ENCODE measurements at regions not wholly inside any gene's neighbourhood (a gene's known extent, or its start where the extent isn't known, plus 50 kb on each side); places are given as distances from the start of the nearest gene placed in this dataset.
A peak's percentile ranks its signal among the peaks of the same experiment; 100 is the strongest.
"Not testable (repeated sequence)": the region's sequence is repeated elsewhere in the genome, so short reads cannot be mapped to it uniquely, and the experiment has no call there.

DNA sequence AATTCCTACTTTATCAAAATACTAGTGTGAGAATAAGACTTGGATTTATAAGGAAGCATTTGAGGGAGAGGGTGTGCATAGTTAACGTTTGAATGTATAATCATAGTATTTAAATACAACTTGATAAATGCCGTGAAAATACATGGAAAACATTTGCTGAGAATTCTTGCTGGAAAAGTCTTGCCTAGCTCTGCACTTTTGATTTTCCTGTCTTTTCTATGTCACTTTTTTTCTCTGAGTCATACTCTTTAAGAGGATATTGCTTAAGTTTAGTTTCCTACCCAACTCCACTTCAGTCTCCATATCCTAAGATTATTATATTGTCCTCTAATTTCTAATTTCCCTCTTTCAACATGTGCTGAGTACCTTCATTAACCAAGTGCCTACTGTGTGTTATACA lies 616.6 kb upstream of the SEMA6A start:
- no peak for FAIRE-seq
- DNase-seq (ENCODE audit: low spot score): no peak

DNA sequence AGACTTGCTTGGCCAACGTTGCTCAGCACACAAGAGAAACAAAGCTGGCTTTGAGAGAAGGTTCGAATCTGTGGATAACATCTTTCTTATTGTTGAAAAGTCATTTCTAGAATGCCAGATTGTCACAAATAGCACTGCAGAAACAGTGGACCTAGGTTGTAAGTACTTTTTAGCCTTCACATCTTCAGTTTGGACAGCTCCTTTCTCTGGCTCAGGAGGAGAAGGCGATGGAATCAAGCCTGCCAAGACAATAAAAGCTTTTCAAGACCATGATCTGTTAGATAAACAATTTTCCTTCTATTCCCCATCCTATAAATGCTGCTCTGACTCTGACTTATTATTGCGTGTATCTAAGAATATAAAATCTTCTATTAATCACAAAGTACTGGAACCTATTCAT lies 615.2 kb upstream of the SEMA6A start:
- DNase-seq (ENCODE audit: low spot score) (no peak), FAIRE-seq (no peak)

DNA sequence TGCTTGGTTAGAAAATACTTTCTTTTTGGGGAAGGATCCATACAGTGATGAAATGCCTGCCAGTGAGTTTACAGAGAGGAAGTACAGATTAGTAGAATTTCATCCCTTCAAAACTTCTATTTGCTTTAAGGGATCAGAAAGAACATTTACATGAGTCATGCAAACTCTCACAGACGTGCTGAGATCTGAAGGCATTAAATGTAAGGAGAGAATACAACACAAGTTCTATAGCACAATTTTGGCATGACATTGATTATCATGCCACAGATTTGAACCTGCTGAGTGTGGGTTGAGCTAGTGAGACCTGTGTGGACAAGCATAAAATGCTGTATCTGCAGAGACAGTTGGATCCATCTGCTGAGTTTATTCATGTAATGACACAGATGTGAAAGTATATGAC lies 613.6 kb upstream of the SEMA6A start:
- DNase-seq (ENCODE audit: low spot score) (no peak), FAIRE-seq (no peak)

DNA sequence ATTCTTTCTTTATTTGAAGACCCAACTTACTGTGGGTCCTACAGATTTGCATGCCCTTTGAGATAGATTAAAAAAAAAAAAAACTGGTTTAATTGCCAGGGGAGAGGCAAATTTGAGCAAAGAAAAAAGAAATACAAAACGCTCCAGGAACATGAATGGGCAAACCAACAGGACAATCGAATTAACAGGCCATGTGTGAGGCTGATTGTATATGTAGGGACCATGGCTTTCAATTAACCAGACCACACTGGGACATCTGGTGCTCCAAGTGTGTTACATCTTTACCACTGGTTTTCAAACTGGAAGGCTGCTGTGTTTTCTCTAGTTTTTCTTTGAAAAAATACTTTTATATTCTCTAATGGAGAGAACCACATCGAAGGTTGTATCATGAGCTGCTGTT lies 612.1 kb upstream of the SEMA6A start:
- FAIRE-seq: no peak
- no peak for DNase-seq (ENCODE audit: low spot score)

DNA sequence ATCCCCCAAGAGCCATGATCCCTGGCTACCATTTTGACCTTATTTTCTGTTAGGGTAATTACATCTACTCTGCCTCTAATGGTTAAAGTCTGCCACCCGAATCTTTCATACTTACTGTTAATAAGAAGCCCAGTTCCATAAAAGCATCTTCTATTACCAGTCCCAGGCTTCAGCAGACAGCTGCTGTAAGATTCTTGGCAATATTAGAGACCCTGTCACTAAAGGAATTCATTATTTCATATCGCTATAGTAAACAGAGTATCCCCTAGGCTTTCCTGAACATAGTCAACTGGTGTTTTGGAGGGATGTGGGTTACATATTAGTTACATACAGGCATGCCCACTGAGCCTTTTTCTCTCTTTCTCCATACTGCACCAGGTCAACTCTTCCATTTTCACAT lies 608.7 kb upstream of the SEMA6A start:
- FAIRE-seq: no peak

DNA sequence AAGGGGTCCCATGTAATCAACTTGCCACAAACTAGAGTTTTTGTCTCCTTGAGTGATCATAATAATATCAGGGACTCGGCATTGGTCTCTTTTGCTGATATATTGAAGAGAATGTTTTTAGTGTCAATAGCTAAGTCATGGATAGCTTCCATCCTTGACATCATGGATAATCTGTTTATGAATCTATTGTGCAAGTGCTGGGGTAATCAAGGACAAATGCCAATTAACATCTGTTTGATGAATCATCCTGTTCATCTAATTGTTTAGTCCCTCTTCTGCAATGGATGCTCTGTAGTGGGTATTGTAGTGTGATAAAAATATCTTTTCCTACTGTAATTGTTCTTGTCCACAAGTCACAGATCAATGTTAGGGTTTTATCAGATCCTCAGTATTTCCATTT lies 607.5 kb upstream of the SEMA6A start:
- DNase-seq (ENCODE audit: low spot score): no peak
- FAIRE-seq: no peak

More for the DNA sequence above, 608.7 kb upstream of the SEMA6A start:
- no peak for DNase-seq (ENCODE audit: low spot score)

DNA sequence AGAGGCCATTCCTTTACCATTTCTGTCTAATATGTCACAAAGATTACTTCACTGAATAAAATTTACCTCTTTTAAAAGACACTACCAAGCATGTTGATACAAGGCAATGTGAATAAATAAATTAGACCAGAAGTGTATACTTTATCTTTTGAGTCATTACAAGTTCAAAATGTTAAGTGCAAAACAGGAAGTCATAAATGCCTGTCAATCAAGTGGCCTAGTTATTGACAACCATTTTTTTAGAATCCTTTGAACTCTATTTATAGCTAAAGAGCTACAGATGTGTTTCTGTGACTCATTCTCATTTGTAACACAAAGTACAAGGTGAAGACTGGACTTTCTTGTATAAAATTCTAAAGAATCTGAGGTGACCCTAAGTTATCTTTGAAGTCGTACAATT lies 602.7 kb upstream of the SEMA6A start:
- DNase-seq (ENCODE audit: low spot score) (no peak), FAIRE-seq (no peak)

DNA sequence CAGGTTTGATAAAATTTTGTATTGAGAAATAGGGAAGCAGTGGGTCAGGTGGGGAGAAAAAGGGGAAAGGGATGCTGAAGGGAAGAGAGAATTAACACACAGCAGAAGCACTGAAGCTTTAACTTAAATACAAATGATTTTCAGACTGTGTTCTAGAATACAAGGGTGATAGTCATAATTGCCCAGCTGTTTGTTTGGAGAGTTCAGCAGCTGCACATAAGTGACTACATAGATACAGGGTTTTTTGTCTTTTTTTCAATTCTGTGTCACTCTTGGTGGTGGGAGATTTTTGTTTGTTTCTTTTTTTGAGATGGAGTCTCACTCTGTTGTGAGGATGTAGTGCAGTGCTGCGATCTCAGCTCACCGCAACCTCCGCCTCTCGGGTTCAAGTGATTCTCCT lies 590.4 kb upstream of the SEMA6A start:
- no peak for FAIRE-seq
- DNase-seq (ENCODE audit: low spot score): no peak

DNA sequence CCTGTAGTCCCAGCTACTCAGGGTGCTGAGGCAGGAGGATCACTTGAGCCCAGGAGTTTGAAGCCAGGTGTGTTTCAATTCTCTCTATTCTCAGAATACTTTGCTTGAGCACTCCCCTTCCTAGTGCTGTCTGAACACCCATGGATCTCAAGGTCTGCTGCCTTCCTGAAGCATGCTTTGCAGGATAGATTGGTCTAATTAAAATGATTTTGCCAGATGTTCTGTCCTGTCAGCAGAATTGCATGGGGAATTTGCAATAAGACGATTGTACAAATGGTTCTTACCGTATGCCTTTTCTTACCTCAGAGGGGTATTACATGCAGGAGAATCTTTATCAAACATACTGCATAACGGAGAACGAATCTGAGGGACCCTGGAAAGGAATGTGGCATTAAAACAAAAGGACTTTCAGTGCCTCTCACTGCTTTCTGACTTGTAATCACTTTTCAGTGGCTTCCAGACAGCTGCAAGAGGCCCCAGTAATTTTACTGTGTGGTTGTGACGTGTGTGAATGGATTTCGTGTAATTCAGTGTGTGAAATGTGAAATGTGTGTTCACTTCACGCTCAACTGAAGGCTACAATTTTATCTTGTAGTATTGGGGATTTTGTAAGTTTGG lies 587.2 kb upstream of the SEMA6A start:
- FAIRE-seq (no peak), DNase-seq (ENCODE audit: low spot score) (no peak)

DNA sequence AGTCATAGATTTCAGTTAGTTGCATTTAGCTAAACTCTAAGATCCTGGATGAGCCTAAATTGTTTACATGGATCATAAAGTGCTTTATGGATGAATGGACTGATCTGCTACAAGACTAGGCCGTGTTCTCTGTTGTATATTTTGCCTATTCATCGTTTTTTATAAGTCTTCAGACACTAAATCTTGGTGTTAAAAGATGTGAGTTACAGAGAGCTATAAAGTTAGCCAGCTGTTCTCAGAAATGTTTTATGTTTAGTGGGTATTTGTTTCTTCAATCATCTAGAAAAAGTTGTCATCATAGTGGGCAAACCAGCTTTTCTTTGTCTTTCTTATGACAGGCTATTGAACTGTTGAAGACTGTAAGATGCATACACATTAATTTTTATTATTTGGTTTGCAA lies 585.8 kb upstream of the SEMA6A start:
- DNase-seq (ENCODE audit: low spot score) (no peak), FAIRE-seq (no peak)

DNA sequence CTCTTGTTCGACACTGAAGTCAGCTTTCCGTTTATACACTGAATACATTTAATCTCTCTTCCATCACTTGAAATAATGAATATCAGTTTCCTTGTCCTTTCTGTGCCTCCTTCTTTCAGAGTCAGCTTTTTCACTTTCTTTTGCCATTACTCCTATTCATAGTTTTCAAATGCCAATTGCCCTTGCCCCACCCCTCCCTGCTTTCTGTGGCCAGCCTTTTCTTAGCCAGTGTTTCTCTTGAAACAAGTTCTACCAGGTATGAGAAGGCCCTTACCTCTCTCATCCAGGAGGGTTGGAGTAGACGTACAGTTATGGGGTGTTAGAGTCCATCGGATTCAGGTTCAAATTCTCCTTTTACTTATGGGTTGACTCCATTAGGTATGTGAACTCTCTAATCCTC lies 574.7 kb upstream of the SEMA6A start:
- FAIRE-seq: no peak
- DNase-seq (ENCODE audit: low spot score): no peak

DNA sequence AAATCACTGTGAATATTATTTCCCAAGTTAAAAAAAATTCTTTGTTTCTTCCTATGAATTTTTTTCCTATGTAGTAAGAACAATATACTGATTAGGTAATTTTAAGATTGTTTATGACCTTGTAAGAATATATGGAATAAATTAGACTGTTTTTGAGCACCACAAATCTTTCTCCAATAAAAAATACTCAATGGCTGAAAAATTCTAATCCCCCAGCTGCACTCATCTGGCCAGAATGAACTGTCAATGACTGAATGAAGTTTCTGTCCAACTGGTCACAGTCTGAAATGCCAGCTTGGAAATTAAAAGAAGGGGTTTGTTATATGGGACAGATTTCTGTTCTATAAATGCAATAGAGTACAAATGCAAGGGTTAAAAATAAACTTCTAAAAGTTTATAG lies 569.5 kb upstream of the SEMA6A start:
- DNase-seq (ENCODE audit: low spot score) (no peak), FAIRE-seq (no peak)

DNA sequence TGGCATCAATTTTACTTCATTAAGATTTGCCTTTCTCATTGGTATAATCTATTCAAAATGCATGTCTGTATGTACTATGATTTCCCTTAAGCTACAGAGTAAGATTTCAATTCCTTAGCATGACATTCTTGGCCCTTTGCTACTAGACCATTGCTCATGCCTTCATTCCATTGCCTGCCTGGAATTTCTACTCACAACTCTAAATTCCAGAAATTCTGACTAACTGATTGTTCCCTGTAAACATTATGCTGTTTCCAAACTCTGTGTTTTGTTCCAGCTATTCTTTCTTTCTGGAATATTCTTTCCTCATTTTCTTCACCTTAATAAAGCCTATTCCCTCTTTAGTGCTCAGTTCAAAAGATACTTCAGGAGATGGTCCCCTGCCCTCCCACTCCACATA lies 568.8 kb upstream of the SEMA6A start:
- no peak for DNase-seq (ENCODE audit: low spot score)
- no peak for FAIRE-seq

DNA sequence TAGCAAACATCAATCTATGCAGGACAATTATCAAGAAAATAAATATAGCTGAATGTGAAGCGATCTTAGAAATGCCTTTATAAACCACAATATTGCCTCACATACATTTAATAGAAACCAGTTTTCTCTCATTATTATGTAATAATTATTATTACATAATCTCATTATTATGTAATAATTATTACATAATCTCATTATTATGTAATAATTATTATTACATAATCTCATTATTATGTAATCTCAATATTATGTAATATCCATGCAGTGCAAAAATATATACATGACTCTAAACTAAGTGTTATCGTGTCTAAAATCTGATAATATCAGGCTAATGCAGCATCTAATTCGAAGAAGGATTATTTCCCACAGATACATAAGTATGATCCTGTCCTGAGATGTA lies 563.9 kb upstream of the SEMA6A start:
- FAIRE-seq: peak; percentile 46
- DNase-seq (ENCODE audit: low spot score): no peak

DNA sequence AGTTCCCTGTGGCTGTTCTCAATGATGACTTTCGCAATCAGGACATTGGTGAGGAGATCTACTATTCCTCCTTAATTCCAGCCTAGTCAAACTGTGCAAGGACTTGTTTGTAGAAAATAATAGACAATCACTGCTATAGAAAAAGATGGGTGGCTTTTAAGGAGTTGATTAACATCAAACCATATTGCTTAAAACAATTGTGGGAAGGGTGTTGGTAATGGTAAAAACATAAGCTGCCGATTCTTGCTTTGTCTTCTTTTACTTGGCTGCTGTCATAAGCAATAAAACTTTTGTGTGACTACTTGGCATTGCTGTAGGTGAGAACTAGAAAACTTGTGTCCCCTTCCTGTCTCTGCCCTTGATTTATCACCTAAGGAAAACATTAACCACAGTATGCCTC lies 561.2 kb upstream of the SEMA6A start:
- no peak for DNase-seq (ENCODE audit: low spot score)

DNA sequence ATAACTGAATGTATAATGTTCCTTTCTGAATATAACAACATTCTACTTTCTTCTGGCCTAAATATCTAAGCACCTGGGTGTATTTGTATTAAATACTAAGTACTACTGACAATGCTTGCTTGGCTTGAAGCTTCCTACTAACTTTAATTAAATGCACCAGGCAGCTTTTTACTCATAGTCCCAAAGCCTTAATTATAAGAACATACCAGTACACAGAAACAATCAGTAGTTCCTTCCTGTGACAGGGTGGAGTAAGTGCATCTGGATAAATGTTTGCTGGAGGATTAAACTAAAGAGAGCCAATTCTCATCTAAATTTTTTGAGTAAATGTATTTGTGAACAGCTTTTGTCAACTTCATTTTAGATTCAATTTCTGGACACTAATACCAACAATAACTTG lies 558.6 kb upstream of the SEMA6A start:
- FAIRE-seq: no peak
- DNase-seq (ENCODE audit: low spot score): no peak

More for the DNA sequence above, 561.2 kb upstream of the SEMA6A start:
- no peak for FAIRE-seq

DNA sequence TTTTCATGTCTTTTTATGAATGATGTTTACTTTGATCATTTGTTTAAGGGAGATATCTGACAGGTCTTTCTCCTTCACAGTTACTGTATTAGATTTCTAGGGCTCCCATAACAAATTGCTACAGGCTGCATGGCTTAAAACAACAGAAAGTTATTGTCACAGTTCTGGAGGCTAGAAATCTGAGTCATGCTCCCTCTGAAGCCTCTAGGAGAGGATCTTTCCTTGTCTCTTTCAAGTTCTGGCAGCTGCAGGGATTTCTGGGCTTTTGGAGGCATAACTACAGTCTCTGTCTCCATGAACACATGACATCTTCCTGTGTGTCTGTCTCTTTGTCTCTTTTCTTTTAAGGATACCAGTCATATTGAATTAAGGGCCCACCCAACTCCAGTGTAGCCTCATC lies 557.3 kb upstream of the SEMA6A start:
- FAIRE-seq (no peak), DNase-seq (ENCODE audit: low spot score) (no peak)

DNA sequence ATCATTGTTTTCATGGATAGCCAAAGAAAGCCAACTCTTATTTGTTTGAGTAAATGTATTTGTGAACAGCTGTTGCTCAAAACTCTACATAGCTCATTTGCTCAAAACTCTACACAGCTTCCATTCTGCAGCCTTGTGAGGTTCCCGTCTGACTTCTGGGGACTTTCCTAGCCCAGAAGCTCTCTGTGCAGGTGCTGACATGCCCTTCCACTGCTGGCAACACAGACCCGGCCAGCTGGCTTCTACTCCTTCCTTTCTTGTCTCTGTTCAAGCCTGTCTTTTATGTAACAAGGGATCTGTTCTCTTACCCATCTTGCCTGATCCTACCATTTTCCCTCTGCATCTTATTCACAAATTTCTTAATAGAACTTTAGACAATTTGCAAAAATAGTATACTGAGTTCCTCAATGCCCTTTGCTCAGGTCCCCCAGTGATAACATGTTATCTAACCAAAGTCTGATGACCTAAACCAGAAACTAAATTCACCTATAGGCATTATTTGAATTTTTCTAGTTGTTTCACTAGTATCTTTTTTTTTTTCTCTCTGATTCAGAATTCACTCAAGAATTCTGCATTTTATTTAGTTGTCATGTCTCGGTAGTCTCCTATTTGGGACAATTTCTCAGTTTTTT lies 556.5 kb upstream of the SEMA6A start:
- FAIRE-seq: no peak

DNA sequence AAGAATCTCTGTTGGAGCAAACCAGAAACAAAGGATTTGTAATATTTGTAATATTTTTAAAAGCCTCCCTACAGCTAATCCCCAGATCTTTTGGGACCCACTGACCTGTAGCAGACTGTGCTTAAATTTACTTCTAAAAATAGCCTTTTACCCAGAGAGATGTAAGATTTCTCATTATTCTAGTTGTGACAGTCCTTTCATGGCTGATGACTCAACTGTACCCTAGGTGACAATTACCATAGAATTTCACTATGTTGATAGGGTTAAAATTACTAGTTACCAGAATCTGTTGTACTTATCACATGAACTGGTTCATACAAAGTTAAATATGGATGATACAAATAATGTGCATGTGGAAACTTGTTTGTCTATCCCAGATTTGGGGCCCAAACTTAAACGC lies 543.9 kb upstream of the SEMA6A start:
- FAIRE-seq: no peak
- DNase-seq (ENCODE audit: low spot score): no peak

More for the DNA sequence above, 556.5 kb upstream of the SEMA6A start:
- no peak for DNase-seq (ENCODE audit: low spot score)

DNA sequence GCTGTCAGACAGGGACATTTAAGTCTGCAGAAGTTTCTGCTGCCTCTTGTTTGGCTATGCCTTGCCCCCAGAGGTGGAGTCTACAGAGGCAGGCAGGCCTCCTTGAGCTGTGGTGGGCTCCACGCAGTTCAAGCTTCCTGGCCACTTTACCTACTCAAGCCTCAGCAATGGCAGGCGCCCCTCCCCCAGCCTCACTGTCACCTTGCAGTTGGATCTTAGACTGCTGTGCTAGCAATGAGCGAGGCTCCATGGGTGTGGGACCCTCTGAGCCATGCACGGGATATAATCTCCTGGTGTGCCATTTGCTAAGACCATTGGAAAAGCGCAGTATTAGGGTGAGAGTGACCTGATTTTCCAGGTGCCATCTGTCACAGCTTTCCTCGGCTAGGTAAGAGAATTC lies 542.7 kb upstream of the SEMA6A start:
- not testable (repeated sequence) for FAIRE-seq

DNA sequence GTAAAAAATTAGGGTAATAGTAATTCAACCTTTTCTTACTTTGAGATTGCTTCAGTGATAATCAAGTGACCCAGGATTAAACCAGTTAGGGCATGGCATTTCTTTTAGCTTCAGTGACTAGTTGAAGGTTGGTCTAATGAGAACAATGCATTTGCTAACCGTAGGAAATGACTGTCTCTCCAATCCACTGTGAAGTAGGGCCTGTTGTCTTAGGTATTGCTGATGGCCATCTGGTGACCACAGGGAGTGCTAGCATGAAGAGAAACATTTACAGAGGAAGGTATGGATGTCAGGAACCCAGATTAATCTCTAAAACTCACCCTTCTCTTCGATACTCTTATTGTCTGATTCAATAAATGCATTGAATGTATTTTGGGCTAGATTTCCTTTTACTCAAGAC lies 535.9 kb upstream of the SEMA6A start:
- FAIRE-seq (no peak), DNase-seq (ENCODE audit: low spot score) (no peak)

More for the DNA sequence above, 542.7 kb upstream of the SEMA6A start:
- DNase-seq (ENCODE audit: low spot score): not testable (repeated sequence)

DNA sequence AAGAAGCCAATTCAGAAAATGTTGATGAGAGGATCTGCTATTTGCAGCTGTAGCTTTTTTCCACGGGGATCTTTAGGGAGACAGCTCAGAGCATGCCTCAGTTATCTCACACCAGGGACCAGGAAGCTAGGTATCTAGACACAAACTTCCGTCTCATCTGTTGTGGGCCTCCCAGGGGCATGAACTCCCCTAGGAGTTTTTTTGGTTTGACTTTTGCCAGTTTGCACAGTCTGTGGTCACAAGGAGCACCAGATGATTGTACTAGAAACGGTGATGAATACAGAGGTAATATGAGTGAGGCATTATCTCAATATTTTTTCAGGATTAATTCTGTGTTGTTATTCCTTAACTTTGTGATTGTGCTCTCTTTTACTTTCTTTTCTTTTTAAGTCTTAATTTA lies 533.2 kb upstream of the SEMA6A start:
- FAIRE-seq (no peak), DNase-seq (ENCODE audit: low spot score) (no peak)

DNA sequence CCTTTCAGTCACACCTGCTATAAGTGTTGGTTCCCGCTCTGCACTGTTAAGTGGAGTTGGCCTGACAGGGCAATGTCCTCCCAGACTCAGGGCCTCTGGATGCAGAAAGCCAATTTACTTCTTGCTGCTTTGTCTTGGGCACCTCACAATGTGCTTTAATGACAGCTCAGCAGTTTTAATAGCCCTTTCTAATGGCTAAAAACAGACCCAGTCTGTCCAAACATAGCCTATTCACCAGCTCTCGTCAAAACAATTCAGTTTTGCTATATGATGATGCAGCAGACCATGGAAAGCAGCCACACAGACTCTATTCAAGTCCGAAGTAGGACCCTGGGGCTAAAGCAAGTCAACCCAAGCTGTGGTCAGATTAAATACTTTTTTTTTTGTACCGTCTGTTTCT lies 529.1 kb upstream of the SEMA6A start:
- no peak for DNase-seq (ENCODE audit: low spot score)
- no peak for FAIRE-seq

DNA sequence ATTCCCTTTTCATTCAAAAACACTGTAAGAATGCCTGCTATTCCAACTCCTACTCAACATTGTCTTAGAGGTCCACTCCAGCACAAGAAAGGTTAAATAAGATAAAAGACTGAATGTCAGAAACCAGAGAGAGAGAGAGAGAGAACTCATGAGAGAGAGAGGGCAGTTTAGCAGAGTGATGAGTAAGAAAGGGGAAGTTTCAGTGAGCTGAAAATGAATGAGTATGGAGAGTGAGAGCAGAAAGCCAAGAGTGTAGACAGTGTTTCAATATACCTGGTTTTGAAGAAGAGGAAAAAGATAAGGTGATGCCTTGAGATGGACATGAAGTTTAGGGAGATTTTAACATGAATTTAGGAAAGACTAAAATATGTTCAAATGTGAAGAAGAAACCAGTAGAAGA lies 528.0 kb upstream of the SEMA6A start:
- DNase-seq (ENCODE audit: low spot score): no peak
- FAIRE-seq: no peak

All from RCC 7860 (cell line).